ENCODE measurements at regions not wholly inside any gene's neighbourhood (a gene's known extent, or its start where the extent isn't known, plus 50 kb on each side); places are given as distances from the start of the nearest gene placed in this dataset.
"Not testable (repeated sequence)": the region's sequence is repeated elsewhere in the genome, so short reads cannot be mapped to it uniquely, and the experiment has no call there.

- Mint-ChIP-seq H3K36me3 (ENCODE audit: low read depth, unreplicated experiment) (no peaks in the 10 kb centered on the region), H3K4me1 (ENCODE audit: unreplicated experiment) (peaks cover 7% of the 10 kb centered on the region), H3K27ac (ENCODE audit: unreplicated experiment) (no peak overlapping the region), H3K4me3 (ENCODE audit: unreplicated experiment) (no peak overlapping the region), H3K27me3 (ENCODE audit: unreplicated experiment) (peaks cover 2% of the 10 kb centered on the region), H3K9me3 (ENCODE audit: unreplicated experiment) (no peaks in the 10 kb centered on the region)
- DNase-seq (ENCODE audit: low spot score): no peak
- no peak for TF ChIP-seq CTCF (IDR thresholded peaks at IDR 0.05; ENCODE audit: unreplicated experiment)
Measured at GRCh38 chr5:106020894-106021293, 1649.8 kb downstream of the EFNA5 start.

- no peaks in the 10 kb centered on the region for H3K9me3 Mint-ChIP-seq (ENCODE audit: unreplicated experiment)
- no peak for DNase-seq (ENCODE audit: low spot score)
Measured at GRCh38 chr5:106019261-106019660, 1651.5 kb downstream of the EFNA5 start.

GRCh38 chr5:106017243-106017857 lies 1653.4 kb downstream of the EFNA5 start:
- no peak for TF ChIP-seq CTCF (IDR thresholded peaks at IDR 0.05; ENCODE audit: unreplicated experiment)
- Mint-ChIP-seq H3K27me3 (ENCODE audit: unreplicated experiment) (peaks cover 4% of the 10 kb centered on the region), H3K36me3 (ENCODE audit: low read depth, unreplicated experiment) (no peaks in the 10 kb centered on the region), H3K4me1 (ENCODE audit: unreplicated experiment) (no peaks in the 10 kb centered on the region), H3K27ac (ENCODE audit: unreplicated experiment) (no peak overlapping the region), H3K9me3 (ENCODE audit: unreplicated experiment) (no peaks in the 10 kb centered on the region), H3K4me3 (ENCODE audit: unreplicated experiment) (no peak overlapping the region)
- no peak for DNase-seq (ENCODE audit: low spot score)

More at GRCh38 chr5:106019261-106019660, 1651.5 kb downstream of the EFNA5 start:
- TF ChIP-seq CTCF (IDR thresholded peaks at IDR 0.05; ENCODE audit: unreplicated experiment): no peak
- Mint-ChIP-seq H3K36me3 (ENCODE audit: low read depth, unreplicated experiment) (no peaks in the 10 kb centered on the region), H3K27me3 (ENCODE audit: unreplicated experiment) (peaks cover 4% of the 10 kb centered on the region), H3K27ac (ENCODE audit: unreplicated experiment) (no peak overlapping the region), H3K4me1 (ENCODE audit: unreplicated experiment) (no peaks in the 10 kb centered on the region), H3K4me3 (ENCODE audit: unreplicated experiment) (no peak overlapping the region)

GRCh38 chr5:106014262-106014661 lies 1656.5 kb downstream of the EFNA5 start:
- TF ChIP-seq CTCF (IDR thresholded peaks at IDR 0.05; ENCODE audit: unreplicated experiment): no peak
- H3K9me3 Mint-ChIP-seq (ENCODE audit: unreplicated experiment): no peaks in the 10 kb centered on the region
- no peaks in the 10 kb centered on the region for H3K36me3 Mint-ChIP-seq (ENCODE audit: low read depth, unreplicated experiment)
- no peak overlapping the region for H3K27ac Mint-ChIP-seq (ENCODE audit: unreplicated experiment)
- no peak for DNase-seq (ENCODE audit: low spot score)
- H3K4me1 Mint-ChIP-seq (ENCODE audit: unreplicated experiment): no peaks in the 10 kb centered on the region
- H3K27me3 Mint-ChIP-seq (ENCODE audit: unreplicated experiment): peaks cover 4% of the 10 kb centered on the region
- H3K4me3 Mint-ChIP-seq (ENCODE audit: unreplicated experiment): no peak overlapping the region

- no peak for TF ChIP-seq CTCF (IDR thresholded peaks at IDR 0.05; ENCODE audit: unreplicated experiment)
- Mint-ChIP-seq H3K4me1 (ENCODE audit: unreplicated experiment) (no peaks in the 10 kb centered on the region), H3K4me3 (ENCODE audit: unreplicated experiment) (no peak overlapping the region), H3K27ac (ENCODE audit: unreplicated experiment) (no peak overlapping the region), H3K36me3 (ENCODE audit: low read depth, unreplicated experiment) (no peaks in the 10 kb centered on the region), H3K27me3 (ENCODE audit: unreplicated experiment) (no peaks in the 10 kb centered on the region), H3K9me3 (ENCODE audit: unreplicated experiment) (no peaks in the 10 kb centered on the region)
- no peak for DNase-seq (ENCODE audit: low spot score)
Measured at GRCh38 chr5:106006242-106006641, 1664.5 kb downstream of the EFNA5 start.

GRCh38 chr5:105998991-105999390 lies 1671.7 kb downstream of the EFNA5 start:
- H3K36me3 Mint-ChIP-seq (ENCODE audit: low read depth, unreplicated experiment); H3K27me3 Mint-ChIP-seq (ENCODE audit: unreplicated experiment): not testable (repeated sequence)

More at GRCh38 chr5:105998991-105999390, 1671.7 kb downstream of the EFNA5 start:
- not testable (repeated sequence) for H3K27ac Mint-ChIP-seq (ENCODE audit: unreplicated experiment); DNase-seq (ENCODE audit: low spot score); H3K9me3 Mint-ChIP-seq (ENCODE audit: unreplicated experiment); H3K4me3 Mint-ChIP-seq (ENCODE audit: unreplicated experiment); H3K4me1 Mint-ChIP-seq (ENCODE audit: unreplicated experiment)

Measured in endothelial cell (in vitro differentiated cells).